SKM-1 treated with dmso at 0.1 percent for 144 hours (cell line): ENCODE measurements at regions not wholly inside any gene's neighbourhood (a gene's known extent, or its start where the extent isn't known, plus 50 kb on each side); places are given as distances from the start of the nearest gene placed in this dataset.
"Not testable (repeated sequence)": the region's sequence is repeated elsewhere in the genome, so short reads cannot be mapped to it uniquely, and the experiment has no call there.

ENCODE experiments used
- DNase-seq: peaks from one replicate; lab custom pipeline; 2025; ENCODE audit not compliant: unreplicated experiment; lab: John Stamatoyannopoulos, UW

DNA sequence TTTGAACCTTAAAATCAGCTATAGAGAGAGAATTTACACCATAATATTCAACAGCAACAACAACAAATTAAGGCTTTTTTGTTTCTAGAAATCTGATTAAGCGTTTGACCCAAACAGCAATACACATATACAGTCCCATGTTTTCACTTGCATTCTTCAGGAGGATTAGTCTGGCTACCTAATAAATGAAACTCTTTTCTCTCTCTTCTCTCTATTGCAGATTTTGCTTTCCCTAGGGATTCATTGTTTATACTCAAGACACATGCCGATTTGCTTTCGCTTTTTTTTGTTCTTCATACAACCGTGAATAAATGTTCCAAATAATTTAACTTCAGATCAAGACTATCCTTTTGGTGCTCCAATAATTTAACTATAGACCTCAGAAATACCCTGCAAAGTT lies 162.4 kb upstream of the PTBP2 start:
- DNase-seq = no peak

DNA sequence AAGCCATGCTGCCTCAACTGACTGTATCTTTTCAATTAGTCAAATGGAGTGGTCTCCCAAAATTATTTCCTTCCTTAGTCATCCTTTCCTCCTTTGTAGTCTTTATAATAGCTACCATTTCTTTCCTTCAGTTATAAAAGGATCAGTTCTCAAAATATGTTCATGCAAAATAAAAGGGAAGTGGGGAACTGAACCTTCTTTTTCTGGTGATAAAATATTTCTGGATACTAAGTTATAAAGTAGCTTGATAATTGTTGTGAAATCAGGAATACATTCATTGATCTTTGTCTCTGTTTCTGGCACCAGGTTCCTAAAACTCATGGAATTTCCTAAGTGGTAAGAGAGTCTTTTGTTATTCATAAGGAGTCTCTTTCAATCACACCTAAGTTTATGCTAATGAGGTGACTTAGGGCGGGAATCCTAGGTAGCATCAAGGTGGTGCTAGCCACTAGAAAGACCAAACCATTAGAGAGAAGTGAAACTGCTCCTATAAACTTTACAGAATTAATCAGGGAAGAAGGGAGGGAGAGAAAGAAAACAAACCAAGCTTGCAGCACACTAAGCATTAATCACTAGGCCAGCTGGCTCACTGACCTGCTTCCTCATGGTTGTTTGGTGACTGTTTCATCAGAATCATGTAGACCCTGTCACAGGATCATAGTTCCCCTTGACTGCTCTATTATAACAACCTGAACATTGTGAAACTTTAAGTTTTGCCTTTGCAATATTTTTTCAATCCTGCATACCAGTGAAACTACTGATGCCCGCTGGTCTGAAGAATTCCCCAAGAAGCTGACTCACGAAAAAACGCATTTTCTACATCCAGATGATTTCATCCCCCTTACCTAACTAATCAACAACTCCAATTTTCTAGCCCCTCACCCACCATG lies 161.6 kb upstream of the PTBP2 start:
- peak; percentile 56 for DNase-seq

DNA sequence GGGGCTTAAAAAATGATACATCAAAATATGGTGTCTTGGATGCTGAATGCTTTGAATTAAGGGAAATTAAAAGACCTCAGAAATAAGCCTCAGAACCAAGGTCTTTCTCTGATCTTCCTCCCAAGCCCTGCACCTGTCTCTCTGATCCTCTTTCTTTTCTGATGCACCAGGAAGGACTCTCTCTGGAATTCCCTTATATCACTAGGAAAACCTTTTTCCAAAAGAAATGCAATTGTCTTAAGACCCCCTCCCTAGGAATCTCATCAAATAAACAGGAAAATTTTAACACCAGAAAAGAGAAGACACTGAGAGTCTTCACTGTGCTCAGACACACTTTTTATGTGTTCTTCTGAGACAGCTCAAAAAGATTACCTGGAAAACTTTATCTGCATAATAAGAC lies 159.5 kb upstream of the PTBP2 start:
- no peak for DNase-seq

DNA sequence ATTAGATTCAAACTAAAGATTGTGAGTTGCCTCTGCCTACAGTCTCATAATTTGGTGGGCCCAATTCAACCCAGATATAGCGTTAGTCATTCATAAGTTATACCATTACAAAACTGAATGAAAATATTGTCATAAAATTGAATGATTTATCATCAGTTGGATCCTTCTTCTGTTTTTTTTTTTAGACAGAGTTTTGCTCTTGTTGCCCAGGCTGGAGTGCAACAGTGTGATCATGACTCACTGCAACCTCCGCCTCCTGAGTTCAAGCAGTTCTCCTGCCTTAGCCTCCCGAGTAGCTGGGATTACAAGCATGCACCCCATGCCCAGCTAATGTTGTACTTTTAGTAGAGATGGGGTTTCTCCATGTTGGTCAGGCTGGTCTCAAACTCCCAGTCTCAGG lies 157.2 kb upstream of the PTBP2 start:
- DNase-seq = not testable (repeated sequence)

DNA sequence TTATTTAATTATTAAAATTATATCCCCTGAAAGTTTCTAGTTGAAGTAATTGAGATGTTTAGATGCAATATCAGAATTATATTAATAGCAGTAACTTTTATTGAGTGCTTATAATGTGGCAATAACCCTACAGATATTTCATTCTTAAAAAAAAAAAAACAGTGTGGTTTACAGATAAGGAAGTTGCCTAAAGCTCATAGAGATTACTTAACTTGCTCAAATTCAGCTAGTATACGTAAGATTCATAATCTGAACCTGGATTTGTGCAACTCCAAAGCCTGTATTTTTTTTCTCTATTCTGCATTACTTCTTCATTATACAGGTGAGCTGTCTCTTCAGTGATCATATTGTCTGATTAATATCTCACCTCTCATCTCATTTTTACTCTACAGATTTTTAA lies 156.0 kb upstream of the PTBP2 start:
- peak; percentile 75 for DNase-seq

DNA sequence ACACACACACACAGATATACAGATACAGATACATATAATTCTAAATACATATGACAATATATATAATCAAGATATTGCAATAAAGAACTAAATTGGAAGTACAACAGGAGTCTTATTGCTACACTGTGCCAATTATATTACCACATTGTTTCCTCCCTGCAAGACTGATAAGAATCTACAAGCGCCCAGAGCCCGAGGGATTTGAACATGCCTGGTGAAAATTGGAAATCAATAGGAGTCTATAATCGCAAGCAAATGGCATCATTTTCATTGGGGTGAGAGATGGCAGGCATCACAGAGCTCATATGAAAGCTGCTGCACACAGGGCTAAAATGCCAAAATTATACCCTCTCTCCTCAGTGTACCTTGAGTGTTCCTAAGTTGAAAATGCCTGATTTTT lies 152.9 kb upstream of the PTBP2 start:
- DNase-seq = no peak

DNA sequence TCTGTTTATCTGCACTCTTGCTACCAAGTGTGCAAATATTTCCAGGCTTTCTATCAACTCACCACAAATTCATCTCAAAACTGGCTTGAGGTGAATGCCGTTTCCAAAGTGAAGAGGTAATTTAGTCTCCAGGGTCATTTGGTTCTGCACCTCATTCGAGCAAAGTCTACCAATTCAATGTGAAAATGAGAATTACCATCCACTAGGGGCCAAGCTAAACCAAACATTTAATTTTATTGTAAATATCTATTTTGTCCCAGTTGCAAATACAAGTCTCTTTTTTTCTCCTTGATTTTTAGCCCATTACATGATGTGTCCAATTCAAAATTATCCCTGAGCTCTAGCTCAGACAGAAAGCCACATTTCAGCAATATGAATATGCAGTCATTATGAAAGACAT lies 152.3 kb upstream of the PTBP2 start:
- no peak for DNase-seq

DNA sequence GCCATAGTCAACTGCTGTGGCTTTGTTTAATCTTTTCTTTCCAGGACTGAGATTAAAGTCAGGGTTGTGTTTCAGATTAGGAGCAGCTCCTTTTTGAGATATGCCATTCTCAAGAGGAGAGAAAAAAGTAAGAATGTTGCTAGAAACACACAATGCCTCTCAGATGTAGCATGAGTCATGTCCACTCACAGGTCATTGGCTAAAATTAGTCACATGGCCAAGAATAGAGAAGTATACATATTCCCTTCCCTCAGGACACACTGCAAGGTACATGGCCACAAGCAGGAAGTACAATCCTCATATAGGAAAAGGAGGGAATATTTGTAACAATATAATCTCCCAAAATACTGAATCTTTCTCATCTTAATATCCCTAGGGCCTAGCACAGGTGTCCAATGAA lies 141.9 kb upstream of the PTBP2 start:
- no peak for DNase-seq

DNA sequence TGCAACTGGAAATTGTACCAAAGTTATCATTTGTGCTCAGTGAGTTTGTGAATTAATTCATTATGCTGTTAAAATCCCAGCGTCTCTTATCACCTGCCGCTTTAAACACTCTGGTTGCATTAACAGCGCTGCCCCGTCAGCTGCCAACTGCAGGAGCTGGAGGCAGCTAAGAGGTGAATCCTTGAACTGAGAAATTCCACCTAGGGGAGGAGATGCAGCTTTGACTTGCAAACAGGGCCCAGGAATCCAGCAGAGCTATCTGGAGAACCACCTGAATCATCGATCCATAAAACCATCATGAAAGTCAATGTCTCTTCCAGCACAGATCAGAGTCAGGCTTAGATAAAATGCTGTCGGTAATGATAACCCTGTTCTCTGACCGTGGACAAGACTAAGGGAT lies 140.7 kb upstream of the PTBP2 start:
- DNase-seq = no peak

DNA sequence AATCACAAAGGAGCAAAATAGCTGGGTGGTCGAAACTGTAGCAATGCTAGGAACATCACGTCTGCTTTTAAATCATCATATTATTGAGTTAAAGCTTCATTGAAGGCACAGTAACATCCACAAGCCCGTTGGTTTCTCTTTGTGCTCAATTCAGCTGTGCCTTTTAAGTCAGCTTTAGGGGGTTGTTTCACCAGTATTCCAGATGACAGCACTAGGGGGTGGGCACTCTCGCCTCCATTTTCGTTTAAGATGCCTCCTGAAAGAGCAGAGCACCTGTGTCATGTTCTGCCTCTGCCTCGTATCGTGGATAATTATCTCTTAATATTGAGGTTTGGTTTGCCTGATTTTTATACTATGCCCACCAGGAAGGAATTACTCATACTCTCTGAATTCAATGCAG lies 139.8 kb upstream of the PTBP2 start:
- no peak for DNase-seq

DNA sequence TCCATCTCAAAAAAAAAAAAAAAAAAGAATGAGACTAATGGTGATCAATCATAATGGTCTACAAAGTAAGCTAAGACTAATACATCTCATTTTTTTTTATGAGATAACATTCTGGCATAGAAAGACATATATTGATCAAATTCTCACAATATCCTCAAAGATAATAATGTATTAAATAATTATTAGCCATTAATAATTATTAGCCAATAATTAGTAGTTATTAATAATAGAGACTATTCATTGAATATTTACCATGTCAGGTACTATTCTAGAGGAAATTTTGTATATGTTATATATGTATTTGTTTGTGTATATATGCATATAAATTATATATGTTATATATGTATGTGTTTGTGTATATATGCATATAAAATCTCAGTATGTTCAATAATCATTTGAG lies 137.7 kb upstream of the PTBP2 start:
- DNase-seq = no peak

DNA sequence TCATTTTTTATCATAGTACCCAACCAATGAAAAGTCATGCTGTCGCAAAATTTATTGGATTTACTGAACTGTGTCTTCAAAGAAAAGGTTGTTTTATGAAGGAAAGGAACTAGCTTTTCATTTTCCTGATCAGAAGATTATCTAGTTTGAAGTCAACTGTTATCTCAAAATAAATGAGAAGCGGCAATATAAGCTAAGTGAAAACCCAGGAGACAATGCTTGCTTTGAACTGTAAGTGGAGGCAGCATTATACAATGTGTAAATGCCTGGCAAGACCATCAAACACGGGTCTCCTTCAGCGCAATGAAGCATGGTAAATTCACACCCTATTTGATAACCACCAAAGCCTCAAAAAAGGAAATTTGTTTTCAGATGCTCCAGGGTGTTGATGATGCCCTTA lies 134.4 kb upstream of the PTBP2 start:
- DNase-seq = no peak

DNA sequence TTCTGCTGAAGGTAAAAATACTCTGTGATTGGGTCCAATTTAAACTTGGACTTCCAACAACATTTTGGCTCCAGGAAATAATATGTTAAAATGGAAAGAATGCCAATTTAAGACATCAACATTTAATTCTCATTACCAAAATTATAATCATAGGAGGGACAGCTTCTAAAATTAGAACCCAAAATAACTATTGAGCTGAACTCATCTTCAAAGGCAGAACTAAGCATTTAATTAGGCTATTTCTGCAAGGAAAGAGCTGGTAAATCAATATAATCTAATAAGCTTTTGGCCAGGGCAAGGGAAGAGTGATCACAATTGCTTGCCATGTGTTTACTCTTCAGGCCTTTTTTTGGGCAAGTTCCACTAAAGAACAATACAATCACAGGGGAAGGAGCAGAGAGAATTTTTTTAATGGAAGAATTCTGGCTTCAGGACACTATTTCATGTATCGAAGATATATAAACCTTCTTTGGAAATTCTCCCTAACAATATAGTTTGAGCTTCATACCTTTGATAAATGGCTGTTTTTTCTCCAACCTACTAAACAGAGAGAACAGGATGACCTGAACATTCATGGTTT lies 133.1 kb upstream of the PTBP2 start:
- no peak for DNase-seq

DNA sequence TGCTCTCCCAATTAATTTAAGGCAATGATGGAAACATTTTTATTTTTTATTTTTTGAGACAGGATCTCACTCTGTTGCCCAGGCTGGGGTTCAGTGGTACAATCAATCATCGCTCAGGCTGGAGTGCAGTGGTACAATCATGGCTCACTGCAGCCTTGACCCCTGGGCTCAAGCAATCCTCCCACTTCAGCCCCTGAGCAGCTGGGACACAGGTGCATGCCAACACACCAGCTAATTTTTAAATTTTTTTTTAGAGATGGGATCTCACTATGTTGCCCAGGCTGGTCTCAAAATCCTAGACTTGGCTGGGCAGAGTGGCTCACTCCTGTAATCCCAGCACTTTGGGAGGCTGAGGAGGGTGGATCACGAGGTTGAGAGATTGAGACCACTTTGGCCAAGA lies 126.1 kb upstream of the PTBP2 start:
- not testable (repeated sequence) for DNase-seq

DNA sequence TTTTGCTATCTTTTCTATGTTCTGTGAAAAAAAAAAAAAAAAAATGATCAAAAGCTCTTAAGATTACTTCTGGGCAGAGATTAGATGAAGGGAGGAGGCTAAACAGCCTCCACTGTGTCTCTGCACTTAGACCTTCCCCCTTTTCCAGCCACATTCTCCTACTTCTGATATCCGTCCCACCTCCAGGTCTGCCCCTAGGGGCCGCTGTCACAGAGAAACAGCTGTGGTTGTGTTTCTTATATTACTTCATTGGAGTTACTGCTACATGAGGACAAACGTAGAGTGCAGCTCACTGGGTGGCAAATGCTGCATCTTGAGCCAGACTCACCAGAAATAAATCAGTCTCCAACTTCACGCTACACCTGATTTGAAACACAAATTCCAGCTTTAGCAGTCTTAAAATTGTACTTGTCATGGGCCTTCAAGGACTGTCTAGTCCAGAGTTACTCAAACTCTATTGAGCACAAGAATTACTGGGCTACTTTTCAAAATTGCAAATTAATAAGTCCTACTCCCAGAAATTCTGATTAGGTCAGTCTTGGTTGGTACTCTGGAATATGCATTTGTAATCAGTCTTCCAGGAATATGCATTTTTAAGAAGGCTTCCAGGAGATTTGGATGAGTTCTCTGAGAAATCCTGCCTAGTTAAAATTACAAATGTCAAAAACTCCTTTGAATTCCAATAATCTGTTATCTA lies 125.2 kb upstream of the PTBP2 start:
- peak; percentile 56 for DNase-seq

DNA sequence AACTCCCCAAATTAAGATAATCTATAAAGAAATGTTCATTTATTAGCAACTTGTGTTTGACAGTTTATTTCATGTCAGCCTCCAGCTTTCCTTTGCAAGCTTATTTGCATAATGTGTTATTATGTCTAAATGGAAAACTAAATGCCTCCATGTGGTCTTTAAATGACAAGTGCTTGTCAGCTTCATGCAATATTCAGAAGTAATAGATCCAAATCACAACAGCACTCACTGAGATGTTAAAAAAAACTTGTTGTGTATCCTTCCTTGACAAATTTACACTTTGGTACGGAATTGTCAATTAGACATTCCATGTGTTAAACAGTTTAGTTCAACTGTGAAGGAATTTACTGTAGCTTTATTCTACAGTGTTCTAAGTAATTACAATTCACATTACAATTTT lies 124.4 kb upstream of the PTBP2 start:
- DNase-seq = no peak

DNA sequence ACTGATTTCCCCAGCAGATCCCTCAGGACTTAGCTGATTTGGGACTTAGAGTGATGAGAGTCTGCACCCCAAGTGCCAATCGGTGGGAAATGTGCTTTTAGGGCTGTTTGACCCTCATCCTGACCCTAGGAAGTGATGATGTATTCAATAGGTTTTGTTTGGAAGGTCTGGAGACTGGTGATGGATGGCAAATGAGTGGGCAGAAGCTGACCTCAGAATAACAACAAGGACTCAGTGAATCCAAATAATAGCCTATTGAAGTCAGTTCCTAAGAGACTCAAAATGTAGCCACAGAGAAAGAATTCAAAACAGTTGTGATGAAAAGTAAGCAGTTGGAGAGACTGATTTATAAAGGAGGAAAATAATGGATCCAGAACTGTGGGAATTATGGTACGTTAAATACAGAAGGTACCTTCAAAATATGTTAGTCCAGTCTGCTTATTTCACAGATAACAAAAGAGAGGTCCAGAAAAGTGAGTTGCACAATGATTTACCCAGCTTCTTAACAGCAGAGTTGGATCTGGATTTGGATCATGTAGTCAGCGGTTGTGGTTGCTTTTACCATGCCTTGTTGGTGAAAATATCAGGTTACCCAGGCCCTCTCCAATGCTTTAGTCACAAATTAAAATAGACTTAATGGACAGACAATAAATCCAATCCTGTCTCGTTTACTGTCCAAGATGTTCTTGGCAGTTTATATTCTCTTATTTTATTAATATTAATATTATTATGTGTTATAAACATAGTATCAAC lies 123.0 kb upstream of the PTBP2 start:
- DNase-seq = no peak

DNA sequence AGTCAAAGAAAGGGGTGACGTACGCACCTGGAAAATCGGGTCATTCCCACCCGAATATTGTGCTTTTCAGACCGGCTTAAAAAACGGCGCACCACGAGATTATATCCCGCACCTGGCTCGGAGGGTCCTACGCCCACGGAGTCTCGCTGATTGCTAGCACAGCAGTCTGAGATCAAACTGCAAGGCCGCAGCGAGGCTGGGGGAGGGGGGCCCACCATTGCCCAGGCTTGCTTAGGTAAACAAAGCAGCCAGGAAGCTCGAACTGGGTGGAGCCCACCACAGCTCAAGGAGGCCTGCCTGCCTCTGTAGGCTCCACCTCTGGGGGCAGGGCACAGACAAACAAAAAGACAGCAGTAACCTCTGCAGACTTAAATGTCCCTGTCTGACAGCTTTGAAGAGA lies 117.0 kb upstream of the PTBP2 start:
- DNase-seq = not testable (repeated sequence)

DNA sequence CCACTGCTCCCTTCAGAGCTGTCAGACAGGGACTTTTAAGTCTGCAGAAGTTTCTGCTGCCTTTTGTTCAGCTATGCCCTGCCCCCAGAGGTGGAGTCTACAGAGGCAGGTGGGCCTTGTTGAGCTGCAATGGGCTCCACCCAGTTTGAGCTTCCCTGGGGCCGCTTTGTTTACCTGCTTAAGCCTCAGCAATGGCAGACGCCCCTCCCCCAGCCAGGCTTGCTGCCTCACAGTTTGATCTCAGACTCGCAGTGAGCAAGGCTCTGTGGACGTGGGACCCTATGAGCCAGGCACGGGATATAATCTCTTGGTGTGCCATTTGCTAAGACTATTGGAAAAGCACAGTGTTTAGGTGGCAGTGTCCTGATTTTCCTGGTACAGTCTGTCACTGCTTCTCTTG lies 104.2 kb upstream of the PTBP2 start:
- DNase-seq = not testable (repeated sequence)

DNA sequence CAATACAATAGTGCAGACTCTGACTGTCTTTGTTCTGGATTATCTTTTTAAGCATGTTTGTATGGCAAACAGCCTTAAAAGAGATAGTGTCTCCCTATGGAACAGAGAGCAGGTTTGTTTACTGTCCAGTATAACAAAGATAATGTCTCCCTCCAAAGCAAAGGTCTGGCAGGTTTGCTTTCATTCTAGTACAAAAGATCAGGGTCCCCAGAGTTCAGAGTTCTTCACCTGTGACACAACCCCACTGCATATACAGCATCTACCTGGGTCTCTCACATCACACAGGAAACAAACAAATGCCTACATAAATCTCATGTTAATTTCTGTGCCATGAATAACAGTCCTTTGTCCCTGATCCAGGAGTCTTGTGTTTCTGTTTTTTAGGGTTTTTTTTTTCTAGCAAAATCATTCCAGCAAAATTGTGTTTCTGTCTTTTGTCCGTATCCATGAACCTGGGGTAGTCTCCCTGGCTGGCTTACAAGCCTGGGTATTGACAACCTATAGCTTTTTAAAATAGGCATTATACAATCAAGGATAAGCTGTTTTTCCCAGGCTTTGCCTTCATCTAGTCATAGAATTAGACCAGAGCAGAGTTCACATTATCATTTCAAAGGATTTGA lies 89.4 kb upstream of the PTBP2 start:
- DNase-seq = no peak

DNA sequence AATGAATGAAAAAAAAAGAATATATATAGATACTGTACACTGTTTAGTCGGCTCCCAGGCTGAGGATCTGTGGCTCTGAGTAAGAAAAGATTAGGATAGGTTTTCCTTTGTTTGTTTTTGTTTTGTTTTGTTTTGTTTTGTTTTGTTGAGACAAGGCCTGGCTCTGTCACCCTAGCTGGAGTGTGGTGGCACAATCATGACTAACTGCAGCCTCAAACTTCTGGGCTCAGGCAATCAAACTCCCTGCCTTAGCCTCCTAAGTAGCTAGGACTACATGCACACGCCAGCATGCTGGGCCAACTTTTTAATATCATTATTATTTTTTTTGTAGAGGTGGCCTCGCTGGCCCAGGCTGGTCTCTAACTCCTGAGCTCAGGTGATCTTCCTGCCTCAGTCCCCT lies 87.9 kb upstream of the PTBP2 start:
- DNase-seq = no peak
